CD4-positive, alpha-beta T cell (primary cell): ENCODE measurements at regions not wholly inside any gene's neighbourhood (a gene's known extent, or its start where the extent isn't known, plus 50 kb on each side); places are given as distances from the start of the nearest gene placed in this dataset.

ENCODE experiments used
- ATAC-seq: fragments of 200-7000 bp; cut with Tn5 transposase; one replicate; pipeline ENCODE4 v1.10.0; 2022; ENCODE audit warnings: mild to moderate bottlenecking; ENCODE audit not compliant: poor library complexity
- CTCF ChIA-PET: fragments of 350-600 bp; sonication (Branson Sonifier 250); formaldehyde crosslinking; loops from one replicate; lab custom pipeline; 2021; ENCODE audit warnings: antibody characterized with exemption, inconsistent platforms; lab: Charles Lee
- POLR2A ChIA-PET: fragments of 350-600 bp; sonication (Branson Sonifier 250); formaldehyde crosslinking; loops from one replicate; lab custom pipeline; 2021; ENCODE audit warnings: antibody characterized with exemption, inconsistent platforms; lab: Charles Lee
- DNase-seq, 14 experiments: peaks; one replicate each; pipeline ENCODE4 v3.0.0-alpha.2; 2013 to 2020; ENCODE audit warnings: mixed read lengths in 2 of 14
- H3K27ac ChIP-seq, 2 donors: one replicate each; pipeline versions ENCODE4 v1.5.1 to v1.7.0; 2013; ENCODE audit warnings: low read length in 2 of 2, low read depth in 1 of 2, mild to moderate bottlenecking in 1 of 2
- H3K27me3 ChIP-seq, 2 experiments: 1 replicate in 1 of 2; 2 replicates in 1 of 2; pipeline versions ENCODE4 v1.6.1 to v1.7.0; 2013; ENCODE audit warnings: low read length in 2 of 2, control low read depth in 1 of 2, mild to moderate bottlenecking in 1 of 2, moderate library complexity in 1 of 2; ENCODE audit not compliant: insufficient read depth in 2 of 2, control insufficient read depth in 1 of 2
- H3K36me3 ChIP-seq: one replicate; pipeline ENCODE4 v1.6.1; 2013; ENCODE audit warnings: low read length, control low read depth; ENCODE audit not compliant: insufficient read depth
- H3K4me1 ChIP-seq: one replicate; pipeline ENCODE4 v1.6.1; 2013; ENCODE audit warnings: low read length, control low read depth; ENCODE audit not compliant: insufficient read depth
- H3K4me3 ChIP-seq: one replicate; pipeline ENCODE4 v1.5.1; 2013; ENCODE audit warnings: mild to moderate bottlenecking, low read length, moderate library complexity
- H3K9me3 ChIP-seq, 2 experiments: 1 replicate in 1 of 2; 2 replicates in 1 of 2; pipeline versions ENCODE4 v1.6.1 to v1.7.0; 2013; ENCODE audit warnings: low read length in 2 of 2, mild to moderate bottlenecking in 2 of 2, control low read depth in 1 of 2, moderate library complexity in 1 of 2; ENCODE audit not compliant: control insufficient read depth in 1 of 2, insufficient read depth in 1 of 2
- H3K27ac Mint-ChIP-seq: one replicate; pipeline ENCODE4 v1.8.0; 2020; ENCODE audit warnings: mixed read lengths
- H3K27me3 Mint-ChIP-seq: one replicate; pipeline ENCODE4 v1.8.0; 2021; ENCODE audit warnings: mixed read lengths
- H3K36me3 Mint-ChIP-seq: one replicate; pipeline ENCODE4 v1.8.0; 2021; ENCODE audit warnings: low read depth, mixed read lengths
- H3K4me1 Mint-ChIP-seq: one replicate; pipeline ENCODE4 v1.8.0; 2021; ENCODE audit warnings: low read depth, mixed read lengths
- H3K4me3 Mint-ChIP-seq: one replicate; pipeline ENCODE4 v1.8.0; 2020; ENCODE audit warnings: mild to moderate bottlenecking, mixed read lengths
- H3K9me3 Mint-ChIP-seq: one replicate; pipeline ENCODE4 v1.8.0; 2020; ENCODE audit warnings: mixed read lengths
- intact Hi-C, 2 experiments: fragments of 100-400 bp; cut with DNase I in 1 of 2; cut with micrococcal nuclease in 1 of 2; formaldehyde crosslinking; loops; one replicate each; pipeline versions ENCODE4 v1.15.1 to v1.9.0; 2023 to 2025; cut with DNase I, micrococcal nuclease
- TF ChIP-seq, protein P1 (sequence below): fragments of 200-600 bp; IDR thresholded peaks from one replicate; pipeline ENCODE4 v1.8.0; 2022; ENCODE audit warnings: antibody characterized with exemption, mild to moderate bottlenecking

- POLR2A ChIA-PET = no interaction called here
- TF ChIP-seq, protein P1, sequence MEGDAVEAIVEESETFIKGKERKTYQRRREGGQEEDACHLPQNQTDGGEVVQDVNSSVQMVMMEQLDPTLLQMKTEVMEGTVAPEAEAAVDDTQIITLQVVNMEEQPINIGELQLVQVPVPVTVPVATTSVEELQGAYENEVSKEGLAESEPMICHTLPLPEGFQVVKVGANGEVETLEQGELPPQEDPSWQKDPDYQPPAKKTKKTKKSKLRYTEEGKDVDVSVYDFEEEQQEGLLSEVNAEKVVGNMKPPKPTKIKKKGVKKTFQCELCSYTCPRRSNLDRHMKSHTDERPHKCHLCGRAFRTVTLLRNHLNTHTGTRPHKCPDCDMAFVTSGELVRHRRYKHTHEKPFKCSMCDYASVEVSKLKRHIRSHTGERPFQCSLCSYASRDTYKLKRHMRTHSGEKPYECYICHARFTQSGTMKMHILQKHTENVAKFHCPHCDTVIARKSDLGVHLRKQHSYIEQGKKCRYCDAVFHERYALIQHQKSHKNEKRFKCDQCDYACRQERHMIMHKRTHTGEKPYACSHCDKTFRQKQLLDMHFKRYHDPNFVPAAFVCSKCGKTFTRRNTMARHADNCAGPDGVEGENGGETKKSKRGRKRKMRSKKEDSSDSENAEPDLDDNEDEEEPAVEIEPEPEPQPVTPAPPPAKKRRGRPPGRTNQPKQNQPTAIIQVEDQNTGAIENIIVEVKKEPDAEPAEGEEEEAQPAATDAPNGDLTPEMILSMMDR = no peak
- no peak overlapping the region for H3K27ac ChIP-seq
- H3K9me3 ChIP-seq = no peaks in the 10 kb centered on the region
- H3K4me1 ChIP-seq = no peaks in the 10 kb centered on the region
- no peak overlapping the region for H3K4me3 ChIP-seq
- Mint-ChIP-seq H3K27ac (no peak overlapping the region), H3K4me1 (no peaks in the 10 kb centered on the region), H3K36me3 (no peaks in the 10 kb centered on the region), H3K27me3 (no peaks in the 10 kb centered on the region), H3K9me3 (peaks cover 8% of the 10 kb centered on the region), H3K4me3 (no peak overlapping the region)
- no peaks in the 10 kb centered on the region for H3K36me3 ChIP-seq
- no peak for DNase-seq
- no peak for ATAC-seq
- H3K27me3 ChIP-seq = no peaks in the 10 kb centered on the region
- intact Hi-C loops = no loop called here
- CTCF ChIA-PET = no interaction called here
Observed at GRCh38 chr18:60130284-60130683, 230.5 kb downstream of the PMAIP1 start.

GRCh38 chr18:60123031-60123430, 223.2 kb downstream of the PMAIP1 start:
- no peak for DNase-seq
- no peaks in the 10 kb centered on the region for H3K36me3 Mint-ChIP-seq
- H3K4me1 ChIP-seq = no peaks in the 10 kb centered on the region
- H3K36me3 ChIP-seq = no peaks in the 10 kb centered on the region
- no peaks in the 10 kb centered on the region for H3K4me1 Mint-ChIP-seq
- no peak overlapping the region for H3K27ac Mint-ChIP-seq
- no peaks in the 10 kb centered on the region for H3K27me3 Mint-ChIP-seq
- intact Hi-C loops = no loop called here
- no peak overlapping the region for H3K4me3 ChIP-seq
- TF ChIP-seq, protein P1 = no peak
- no peak for ATAC-seq
- no peak overlapping the region for H3K4me3 Mint-ChIP-seq
- no peaks in the 10 kb centered on the region for H3K27me3 ChIP-seq
- H3K9me3 Mint-ChIP-seq = peaks cover 2% of the 10 kb centered on the region
- no peaks in the 10 kb centered on the region for H3K9me3 ChIP-seq
- no peak overlapping the region for H3K27ac ChIP-seq
- POLR2A ChIA-PET = no interaction called here
- CTCF ChIA-PET = no interaction called here

GRCh38 chr18:60122339-60122738, 222.5 kb downstream of the PMAIP1 start:
- Mint-ChIP-seq H3K9me3 (peaks cover 2% of the 10 kb centered on the region), H3K4me1 (no peaks in the 10 kb centered on the region), H3K36me3 (no peaks in the 10 kb centered on the region), H3K27me3 (no peaks in the 10 kb centered on the region), H3K4me3 (no peak overlapping the region), H3K27ac (no peak overlapping the region)
- H3K27ac ChIP-seq = no peak overlapping the region
- no peak overlapping the region for H3K4me3 ChIP-seq
- no peaks in the 10 kb centered on the region for H3K27me3 ChIP-seq
- no peaks in the 10 kb centered on the region for H3K9me3 ChIP-seq
- H3K4me1 ChIP-seq = no peaks in the 10 kb centered on the region
- POLR2A ChIA-PET = no interaction called here
- TF ChIP-seq, protein P1 = no peak
- CTCF ChIA-PET = no interaction called here
- ATAC-seq (no peak), DNase-seq (no peak)
- no peaks in the 10 kb centered on the region for H3K36me3 ChIP-seq
- intact Hi-C loops = no loop called here
